ENCODE measurements at regions not wholly inside any gene's neighbourhood (a gene's known extent, or its start where the extent isn't known, plus 50 kb on each side); places are given as distances from the start of the nearest gene placed in this dataset.

DNA sequence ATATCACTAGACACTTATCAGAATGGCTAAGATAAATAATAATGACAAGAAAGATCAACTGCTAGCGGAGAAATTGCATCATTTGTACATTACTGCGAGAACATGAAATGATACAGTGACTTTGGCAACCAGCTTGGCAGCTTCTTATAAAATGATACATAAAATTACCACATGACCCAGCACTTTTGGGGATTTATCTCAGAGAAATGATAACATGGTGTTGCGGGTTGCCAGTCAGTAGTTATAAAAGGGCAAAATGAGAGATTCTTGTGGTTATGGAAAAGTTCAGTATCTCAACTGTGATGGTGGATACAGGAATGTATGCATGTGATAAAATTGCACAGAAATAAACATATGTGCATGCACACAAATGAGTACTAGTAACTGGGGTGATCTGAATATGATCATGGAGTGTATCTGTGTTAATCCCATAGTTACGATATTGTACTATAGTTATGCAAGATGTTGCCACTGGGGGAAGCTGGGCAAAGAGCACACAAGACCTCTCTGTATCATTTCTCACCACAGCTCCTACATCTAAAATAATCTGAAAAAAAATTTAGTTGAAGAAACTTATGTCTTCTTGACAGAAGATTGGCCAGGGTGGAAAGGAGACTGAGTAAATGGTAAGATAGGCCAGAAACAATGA, 128.9 kb downstream of the NXNL2 start:
- no peaks in the 10 kb centered on the region for H3K9me3 Mint-ChIP-seq
- no peak overlapping the region for H3K4me3 Mint-ChIP-seq
- no peak for ATAC-seq
- H3K27ac Mint-ChIP-seq, result no peak overlapping the region
- POLR2A ChIA-PET, result no interaction called here
- H3K4me1 Mint-ChIP-seq, result no peaks in the 10 kb centered on the region
- DNase-seq, result no peak
- H3K27me3 Mint-ChIP-seq, result peaks cover 0 to 22% (median 5%) of the 10 kb centered on the region in 5 donors
- H3K36me3 Mint-ChIP-seq, result no peaks in the 10 kb centered on the region

DNA sequence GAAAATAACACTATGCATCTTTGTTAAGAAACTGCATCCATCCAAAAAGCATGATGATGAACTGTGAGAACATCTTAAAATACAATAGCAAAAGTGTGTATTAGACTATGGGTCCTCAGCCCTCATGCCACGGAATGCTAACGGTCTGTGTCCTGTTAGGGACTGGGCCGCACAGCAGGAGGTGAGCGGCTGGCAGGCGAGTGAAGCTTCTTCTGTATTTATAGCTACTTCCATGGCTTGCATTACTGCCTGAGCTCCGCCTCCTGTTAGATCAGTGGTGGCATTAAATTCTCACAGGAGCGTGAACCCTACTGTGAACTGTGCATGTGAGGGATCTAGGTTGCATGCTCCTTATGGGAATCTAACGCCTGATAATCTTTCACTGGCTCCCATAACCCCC, 129.8 kb downstream of the NXNL2 start:
- Mint-ChIP-seq H3K27me3 (peaks cover 0 to 22% (median 7%) of the 10 kb centered on the region in 5 donors), H3K4me1 (no peaks in the 10 kb centered on the region)
- POLR2A ChIA-PET, result no interaction called here

DNA sequence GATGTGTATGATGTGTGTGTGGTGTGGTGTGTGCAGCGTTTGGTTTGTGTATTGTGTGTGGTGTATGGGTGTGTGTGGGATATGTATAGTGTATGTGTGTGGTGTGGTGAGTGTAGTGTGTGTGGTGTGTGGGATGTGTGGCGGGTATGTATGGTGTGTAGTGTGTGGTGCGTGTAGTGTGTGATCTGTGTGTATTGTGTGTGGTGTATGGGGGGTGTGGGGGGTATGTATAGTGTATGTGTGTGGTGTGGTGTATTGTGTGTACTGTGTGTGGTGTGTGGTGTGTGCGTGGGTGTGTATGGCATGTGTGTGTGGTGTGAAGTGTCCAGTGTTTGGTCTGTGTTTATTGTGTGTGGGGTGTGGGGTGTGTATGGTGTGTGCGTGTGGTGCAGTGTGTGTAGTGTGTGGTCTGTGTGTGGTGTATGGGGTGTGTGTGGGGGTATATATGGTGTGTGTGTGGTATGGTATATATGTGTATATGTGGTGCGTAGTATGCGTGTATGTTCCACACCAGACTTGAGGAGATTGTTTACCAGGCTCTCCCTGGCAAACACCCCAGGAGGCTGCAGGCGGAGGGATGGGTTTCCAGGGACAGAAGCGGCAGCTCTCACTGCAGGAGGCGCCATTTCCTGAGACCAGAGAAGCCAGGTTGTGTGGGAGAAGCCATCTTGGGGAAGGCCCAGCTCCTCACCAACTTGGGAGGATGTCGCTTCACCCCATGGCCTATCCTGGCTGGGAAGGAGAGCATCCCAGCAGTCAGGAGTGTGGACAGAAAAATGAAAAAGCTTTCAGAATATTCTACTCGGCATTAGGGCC, 138.1 kb downstream of the NXNL2 start:
- Mint-ChIP-seq H3K27ac (no peak overlapping the region), H3K4me1 (no peaks in the 10 kb centered on the region), H3K27me3 (peaks cover 1 to 14% (median 4%) of the 10 kb centered on the region in 5 donors), H3K9me3 (peaks cover 0 to 8% (median 0%) of the 10 kb centered on the region in 9 donors), H3K4me3 (no peak overlapping the region), H3K36me3 (no peaks in the 10 kb centered on the region)
- POLR2A ChIA-PET, result no interaction called here
- DNase-seq, result no peak
- ATAC-seq, result no peak

More for the DNA sequence above, 129.8 kb downstream of the NXNL2 start:
- DNase-seq, result no peak
- Mint-ChIP-seq H3K27ac (no peak overlapping the region), H3K36me3 (no peaks in the 10 kb centered on the region), H3K9me3 (peaks cover 0 to 6% (median 0%) of the 10 kb centered on the region in 9 donors), H3K4me3 (no peak overlapping the region)
- ATAC-seq, result no peak

DNA sequence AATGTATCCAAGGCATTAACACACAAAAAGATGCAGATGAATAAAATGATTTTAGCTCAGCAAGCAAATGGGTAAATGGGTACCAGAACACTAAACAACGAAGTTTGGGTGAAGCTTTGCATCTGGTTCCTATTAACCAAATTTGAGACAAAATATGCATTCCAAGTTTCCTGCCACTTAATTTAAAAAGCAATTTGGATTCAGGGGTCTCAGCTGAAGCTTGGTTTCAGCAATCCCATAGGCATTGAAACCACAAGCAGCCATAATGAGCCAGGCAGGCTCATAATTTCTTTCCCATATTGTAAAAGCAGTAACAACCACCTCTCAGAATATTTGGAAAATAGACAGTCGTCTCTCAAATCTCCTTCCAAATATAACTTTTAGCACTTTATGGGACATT, 138.9 kb downstream of the NXNL2 start:
- no peak for ATAC-seq

DNA sequence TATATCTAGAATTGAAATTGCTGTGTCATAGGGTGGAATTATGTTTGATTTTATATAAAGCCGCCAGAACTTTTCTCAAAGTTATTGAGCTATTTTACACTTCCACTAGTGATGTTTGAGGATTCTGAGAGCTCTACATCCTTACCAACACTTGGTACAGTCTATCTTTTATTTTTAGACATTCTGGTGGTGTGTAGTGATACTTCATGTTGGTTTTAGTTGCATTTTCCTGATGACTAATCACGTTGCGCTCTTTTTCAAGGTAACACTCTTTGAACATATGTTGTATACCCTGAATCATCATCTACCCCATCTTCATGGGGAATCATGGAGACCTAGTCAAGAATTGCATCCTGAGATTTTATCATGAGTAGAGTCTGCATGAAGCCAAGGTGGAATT, 141.7 kb downstream of the NXNL2 start:
- Mint-ChIP-seq H3K36me3 (no peaks in the 10 kb centered on the region), H3K27ac (no peak overlapping the region), H3K4me1 (no peaks in the 10 kb centered on the region), H3K27me3 (peaks cover 0 to 14% (median 4%) of the 10 kb centered on the region in 5 donors), H3K4me3 (no peak overlapping the region), H3K9me3 (no peaks in the 10 kb centered on the region)
- POLR2A ChIA-PET, result no interaction called here
- no peak for ATAC-seq
- no peak for DNase-seq

More for the DNA sequence above, 138.9 kb downstream of the NXNL2 start:
- Mint-ChIP-seq H3K9me3 (peaks cover 0 to 8% (median 0%) of the 10 kb centered on the region in 9 donors), H3K27me3 (peaks cover 1 to 14% (median 4%) of the 10 kb centered on the region in 5 donors), H3K4me1 (no peaks in the 10 kb centered on the region), H3K27ac (no peak overlapping the region), H3K36me3 (no peaks in the 10 kb centered on the region), H3K4me3 (no peak overlapping the region)
- DNase-seq, result no peak
- POLR2A ChIA-PET, result no interaction called here

DNA sequence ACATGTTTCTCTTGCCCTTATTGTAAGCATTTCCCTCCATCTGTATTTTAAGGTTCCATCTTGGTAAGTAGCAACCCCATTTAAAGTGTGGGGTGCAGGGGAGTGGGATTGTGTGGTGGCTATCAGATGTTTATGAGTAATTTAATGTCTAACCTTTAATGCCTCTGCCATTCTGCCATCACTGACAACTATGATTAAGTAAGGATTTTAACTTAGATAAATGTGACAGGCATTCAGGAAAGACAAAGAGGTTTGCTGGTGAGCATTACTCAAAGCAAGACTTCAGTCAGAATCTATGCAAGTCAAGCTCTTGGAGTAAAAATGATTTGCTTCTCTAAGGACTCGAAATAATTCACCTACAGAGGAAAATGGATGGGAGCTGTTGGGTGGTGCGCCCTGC, 143.0 kb downstream of the NXNL2 start:
- no peaks in the 10 kb centered on the region for H3K4me1 Mint-ChIP-seq
- DNase-seq (no peak), ATAC-seq (no peak)
- peaks cover 0 to 14% (median 4%) of the 10 kb centered on the region in 5 donors for H3K27me3 Mint-ChIP-seq
- H3K4me3 Mint-ChIP-seq, result no peak overlapping the region
- no peak overlapping the region for H3K27ac Mint-ChIP-seq
- POLR2A ChIA-PET, result no interaction called here
- H3K36me3 Mint-ChIP-seq, result no peaks in the 10 kb centered on the region
- H3K9me3 Mint-ChIP-seq, result no peaks in the 10 kb centered on the region

DNA sequence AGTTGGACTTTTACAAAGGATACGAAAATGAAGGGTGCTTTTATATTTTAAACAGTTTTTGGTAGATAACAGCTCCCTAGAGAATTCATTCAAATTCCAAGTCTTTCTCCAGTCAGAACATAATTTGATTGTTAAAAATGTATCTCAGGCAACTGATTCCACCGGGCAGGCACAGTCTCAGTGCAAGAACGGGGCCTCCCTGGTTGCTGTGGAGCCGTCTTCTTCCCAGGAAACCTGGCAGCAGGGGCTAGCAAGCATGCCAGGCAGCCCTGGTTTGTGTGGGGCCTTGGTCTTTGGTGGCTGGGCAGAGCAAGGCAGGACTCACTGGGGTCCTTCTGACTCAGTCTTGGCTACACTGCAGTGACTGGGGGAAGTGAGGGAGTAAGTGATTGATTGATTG, 143.5 kb downstream of the NXNL2 start:
- H3K9me3 Mint-ChIP-seq, result no peaks in the 10 kb centered on the region
- no peak overlapping the region for H3K4me3 Mint-ChIP-seq
- POLR2A ChIA-PET, result no interaction called here
- DNase-seq, result no peak
- H3K27me3 Mint-ChIP-seq, result peaks cover 0 to 14% (median 4%) of the 10 kb centered on the region in 5 donors
- H3K4me1 Mint-ChIP-seq, result no peaks in the 10 kb centered on the region
- H3K36me3 Mint-ChIP-seq, result no peaks in the 10 kb centered on the region
- no peak for ATAC-seq
- no peak overlapping the region for H3K27ac Mint-ChIP-seq

DNA sequence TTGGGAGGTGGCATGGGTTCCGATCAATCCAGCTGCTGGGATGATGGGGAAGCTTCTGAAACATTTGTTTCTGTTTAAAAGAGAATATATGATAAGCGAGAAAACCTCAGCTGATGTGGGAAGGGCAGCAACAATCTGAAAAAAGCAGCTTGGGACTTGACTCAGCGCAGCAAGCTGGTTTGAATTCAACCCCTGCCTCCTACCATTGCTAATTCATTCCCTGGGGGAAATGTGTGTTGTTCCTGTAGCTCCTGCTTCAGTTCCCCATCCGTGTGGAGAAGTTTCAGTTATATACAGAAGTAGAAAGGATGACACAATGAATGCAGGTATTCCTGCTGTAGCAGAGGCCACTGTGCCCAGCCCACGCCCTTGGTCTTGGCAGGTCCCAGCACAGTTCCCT, 145.1 kb downstream of the NXNL2 start:
- Mint-ChIP-seq H3K27ac (no peak overlapping the region), H3K9me3 (no peaks in the 10 kb centered on the region), H3K36me3 (no peaks in the 10 kb centered on the region), H3K4me3 (no peak overlapping the region), H3K4me1 (no peaks in the 10 kb centered on the region), H3K27me3 (peaks cover 0 to 14% (median 4%) of the 10 kb centered on the region in 5 donors)
- ATAC-seq, result no peak
- POLR2A ChIA-PET, result interaction anchor here (0.6 kb wide), 1 partner anchor 1286 kb away, joined by 4 read pairs; no protein-coding TSS in a partner anchor
- DNase-seq, result no peak

DNA sequence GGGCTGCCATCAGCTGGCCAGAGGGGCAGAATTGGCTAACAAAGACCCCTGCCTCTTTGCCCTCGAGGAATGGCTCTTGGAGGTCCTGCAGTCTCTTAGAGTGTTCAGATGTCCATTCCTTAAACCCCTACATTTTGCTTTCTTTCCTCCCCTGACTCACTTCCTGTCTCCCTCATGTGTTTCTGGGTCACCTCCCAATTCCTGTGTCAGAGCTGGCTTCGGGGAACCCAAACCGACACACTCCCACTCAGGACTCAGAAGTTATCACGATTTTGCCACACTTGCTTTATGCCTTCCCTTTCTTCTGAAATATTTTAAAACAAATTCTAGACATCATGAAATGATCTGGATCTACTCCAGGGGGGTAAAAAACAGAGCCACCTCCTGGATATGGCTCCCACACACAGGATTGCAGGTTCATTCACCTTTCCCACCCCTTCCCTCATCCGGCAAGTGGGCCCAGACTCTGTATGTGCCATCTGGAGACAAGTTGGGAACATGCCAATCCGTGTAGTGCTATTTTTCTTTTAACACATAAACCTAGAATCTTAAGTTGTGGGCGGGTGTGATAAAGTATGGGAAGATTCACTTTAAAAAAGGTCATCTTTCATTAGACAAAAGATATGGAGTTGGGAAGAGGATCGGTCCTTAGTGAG, 145.7 kb downstream of the NXNL2 start:
- Mint-ChIP-seq H3K4me1 (no peaks in the 10 kb centered on the region), H3K4me3 (no peak overlapping the region), H3K27me3 (peaks cover 0 to 14% (median 2%) of the 10 kb centered on the region in 5 donors), H3K9me3 (no peaks in the 10 kb centered on the region), H3K36me3 (no peaks in the 10 kb centered on the region), H3K27ac (no peak overlapping the region)
- DNase-seq (no peak), ATAC-seq (no peak)
- POLR2A ChIA-PET, result no interaction called here

DNA sequence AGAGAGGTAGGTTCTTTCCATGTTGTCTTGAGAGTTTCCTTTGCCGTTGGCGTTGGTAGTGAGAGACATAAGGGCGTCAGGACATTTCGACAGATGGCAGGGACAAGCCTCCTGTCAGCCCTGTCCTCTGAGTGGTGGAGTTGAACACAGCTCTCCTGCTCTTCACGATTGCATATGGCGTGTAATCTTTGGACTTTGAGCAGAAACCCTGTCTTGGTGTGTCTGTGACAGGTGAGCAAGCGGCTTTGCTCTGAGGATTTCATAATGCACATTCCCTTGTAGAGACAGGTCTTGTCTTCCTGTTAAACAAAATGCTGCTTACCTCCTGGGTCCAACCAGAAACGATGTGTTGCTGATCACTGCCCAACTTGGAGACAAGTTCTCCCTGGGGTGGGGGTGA, 146.5 kb downstream of the NXNL2 start:
- no peak for ATAC-seq
- Mint-ChIP-seq H3K4me3 (no peak overlapping the region), H3K4me1 (no peaks in the 10 kb centered on the region), H3K36me3 (no peaks in the 10 kb centered on the region), H3K9me3 (no peaks in the 10 kb centered on the region), H3K27ac (no peak overlapping the region), H3K27me3 (peaks cover 0 to 14% (median 2%) of the 10 kb centered on the region in 5 donors)
- POLR2A ChIA-PET, result no interaction called here
- DNase-seq, result no peak

DNA sequence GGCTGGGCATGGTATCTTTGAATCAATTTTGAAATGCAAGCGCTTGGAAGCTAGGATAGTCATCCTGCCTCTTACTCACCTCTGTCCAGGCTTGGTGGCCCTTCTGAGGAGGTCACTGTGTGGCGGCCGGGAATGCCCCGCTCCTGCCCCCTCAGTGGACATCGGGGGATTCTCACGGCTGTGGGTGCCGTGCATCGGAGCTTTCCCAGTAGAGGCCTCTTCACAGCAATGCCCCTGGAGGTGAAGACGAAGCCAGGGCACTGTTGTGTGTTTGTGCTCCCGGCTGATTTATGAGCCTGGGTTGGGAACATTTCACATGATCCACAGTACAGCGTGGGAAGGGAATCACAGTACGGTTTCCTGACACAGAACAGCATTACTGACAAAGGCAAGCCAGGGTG, 147.5 kb downstream of the NXNL2 start:
- POLR2A ChIA-PET, result no interaction called here
- ATAC-seq (no peak), DNase-seq (no peak)
- no peaks in the 10 kb centered on the region for H3K36me3 Mint-ChIP-seq
- peaks cover 0 to 6% (median 0%) of the 10 kb centered on the region in 5 donors for H3K27me3 Mint-ChIP-seq
- H3K4me3 Mint-ChIP-seq, result no peak overlapping the region
- H3K4me1 Mint-ChIP-seq, result no peaks in the 10 kb centered on the region
- H3K27ac Mint-ChIP-seq, result no peak overlapping the region
- H3K9me3 Mint-ChIP-seq, result no peaks in the 10 kb centered on the region

DNA sequence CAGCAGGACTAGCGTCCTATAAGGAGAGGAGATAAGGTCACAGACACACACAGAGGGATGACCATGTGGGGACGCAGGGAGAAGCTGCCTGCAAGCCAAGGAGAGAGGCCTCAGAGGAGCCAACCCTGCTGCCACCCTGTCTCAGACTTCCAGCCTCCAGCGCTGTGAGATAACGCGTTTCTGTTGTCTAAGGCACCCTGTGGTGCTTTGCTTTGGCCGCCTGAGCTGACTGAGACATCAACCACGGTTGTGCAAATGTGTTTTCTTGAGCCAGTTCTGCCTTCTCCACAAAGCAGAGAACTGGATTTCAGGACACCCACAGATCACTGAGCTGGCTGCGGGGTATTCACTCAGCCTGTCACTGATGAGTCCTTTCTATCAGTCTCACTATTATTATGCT, 149.1 kb downstream of the NXNL2 start:
- DNase-seq (no peak), ATAC-seq (no peak)
- no peaks in the 10 kb centered on the region for H3K36me3 Mint-ChIP-seq
- no peaks in the 10 kb centered on the region for H3K27me3 Mint-ChIP-seq
- no peak overlapping the region for H3K4me3 Mint-ChIP-seq
- no peaks in the 10 kb centered on the region for H3K4me1 Mint-ChIP-seq
- H3K27ac Mint-ChIP-seq, result no peak overlapping the region
- no peaks in the 10 kb centered on the region for H3K9me3 Mint-ChIP-seq
- POLR2A ChIA-PET, result no interaction called here

DNA sequence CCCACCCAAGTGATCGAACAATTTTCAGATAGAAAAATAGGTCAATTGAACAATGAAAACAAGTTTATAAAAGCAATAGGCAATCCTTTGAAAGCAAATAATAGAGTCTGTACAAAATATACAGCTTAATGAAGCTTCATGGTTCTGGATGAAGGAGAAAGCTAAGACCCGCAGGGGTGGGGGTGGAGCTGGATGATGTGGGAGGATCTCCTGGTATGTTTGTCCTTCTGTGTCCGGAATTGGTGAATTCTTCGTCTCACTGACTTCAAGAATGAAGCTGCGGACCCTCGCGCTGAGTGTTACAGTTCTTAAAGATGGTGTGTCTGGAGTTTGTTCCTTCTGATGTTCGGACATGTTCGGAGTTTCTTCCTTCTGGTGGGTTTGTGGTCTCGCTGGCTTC, 149.9 kb downstream of the NXNL2 start:
- H3K27ac Mint-ChIP-seq, result no peak overlapping the region
- POLR2A ChIA-PET, result no interaction called here
- no peaks in the 10 kb centered on the region for H3K9me3 Mint-ChIP-seq
- ATAC-seq (no peak), DNase-seq (no peak)
- no peaks in the 10 kb centered on the region for H3K4me1 Mint-ChIP-seq
- no peak overlapping the region for H3K4me3 Mint-ChIP-seq
- no peaks in the 10 kb centered on the region for H3K27me3 Mint-ChIP-seq
- H3K36me3 Mint-ChIP-seq, result no peaks in the 10 kb centered on the region

All from naive thymus-derived CD8-positive, alpha-beta T cell (primary cell).